HG03095 (cell line): ENCODE measurements at regions not wholly inside any gene's neighbourhood (a gene's known extent, or its start where the extent isn't known, plus 50 kb on each side); places are given as distances from the start of the nearest gene placed in this dataset.
"Not testable (repeated sequence)": the region's sequence is repeated elsewhere in the genome, so short reads cannot be mapped to it uniquely, and the experiment has no call there.

Source experiments
- ATAC-seq: cut with Tn5 transposase; IDR thresholded peaks from one replicate; pipeline ENCODE4 v1.9.1; 2021; ENCODE audit warnings: moderate library complexity; ENCODE audit not compliant: unreplicated experiment

DNA sequence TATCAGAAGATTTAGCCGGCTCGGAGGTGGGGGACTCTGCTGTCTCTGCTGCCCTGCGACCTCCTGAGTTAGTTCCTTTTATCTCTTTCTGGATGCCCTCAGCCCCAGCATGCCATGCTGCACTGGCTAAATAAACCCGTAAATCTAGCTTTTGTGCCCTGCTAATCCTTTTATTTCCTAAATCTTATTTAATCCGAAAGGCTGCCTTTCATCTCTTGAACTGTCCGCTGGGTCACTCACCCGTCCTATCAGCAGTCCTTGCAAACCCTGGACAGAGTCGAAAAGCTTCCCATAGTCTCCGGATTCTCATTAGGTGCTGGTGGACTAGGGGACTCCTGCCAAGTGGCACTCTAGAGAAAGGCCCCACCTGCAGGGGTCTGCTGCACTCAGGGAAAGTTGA, 122.0 kb upstream of the APCDD1 start:
- no peak for ATAC-seq

GRCh38 chr18:10336749-10337350, 117.6 kb upstream of the APCDD1 start:
- ATAC-seq = no peak

GRCh38 chr18:10340821-10341220, 113.6 kb upstream of the APCDD1 start:
- no peak for ATAC-seq

DNA sequence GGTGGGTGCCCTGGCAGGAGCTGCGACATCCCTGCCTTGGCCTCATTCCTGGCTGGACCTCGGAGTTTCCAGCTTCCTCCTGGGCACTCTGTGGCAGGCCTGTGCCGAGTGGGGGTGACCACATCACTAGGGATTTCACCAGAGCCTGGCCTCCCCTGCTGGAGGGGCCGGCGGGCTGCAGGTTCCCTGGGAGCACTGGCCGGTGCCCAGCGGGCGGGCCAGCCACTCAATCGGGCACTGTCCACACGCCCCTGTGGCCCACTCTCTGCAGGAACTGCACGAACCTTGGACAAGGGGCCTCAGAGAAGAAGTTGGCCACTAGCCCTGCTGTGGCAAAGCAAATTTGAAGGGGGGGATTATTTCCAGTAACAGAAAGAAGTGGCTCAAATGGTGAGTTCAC, 110.7 kb upstream of the APCDD1 start:
- no peak for ATAC-seq

DNA sequence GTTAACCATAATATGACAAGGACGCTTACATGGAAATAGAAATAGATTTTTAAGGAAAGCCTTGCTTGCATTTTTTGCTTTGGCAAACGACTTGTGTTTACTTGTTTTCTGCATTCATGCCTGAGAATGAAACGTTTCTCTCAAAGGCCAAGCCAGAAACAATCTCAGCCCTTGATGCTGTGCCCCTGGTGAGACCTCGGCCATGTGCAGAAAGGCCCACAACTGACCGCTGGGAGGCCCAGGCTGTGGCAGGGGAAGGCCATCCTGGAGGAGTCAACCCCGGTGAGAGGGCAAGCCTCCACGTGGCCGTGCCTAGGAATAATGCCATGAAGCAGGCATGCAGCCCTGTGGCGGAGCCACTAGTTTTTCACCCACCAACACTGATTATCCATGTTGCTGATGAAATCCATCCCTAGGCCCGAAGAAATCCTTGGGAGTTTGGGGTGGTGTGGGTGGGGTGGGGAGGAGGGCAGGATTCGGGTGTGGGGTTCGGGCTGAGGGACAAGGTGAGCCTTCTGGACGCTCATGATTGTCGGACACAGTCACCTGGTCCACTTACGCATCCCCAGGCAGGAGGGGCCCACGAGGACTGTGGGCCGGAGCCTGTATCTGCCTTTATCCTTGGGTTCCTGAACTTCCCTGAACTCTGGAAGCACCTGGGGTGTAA, 107.6 kb upstream of the APCDD1 start:
- ATAC-seq = no peak

DNA sequence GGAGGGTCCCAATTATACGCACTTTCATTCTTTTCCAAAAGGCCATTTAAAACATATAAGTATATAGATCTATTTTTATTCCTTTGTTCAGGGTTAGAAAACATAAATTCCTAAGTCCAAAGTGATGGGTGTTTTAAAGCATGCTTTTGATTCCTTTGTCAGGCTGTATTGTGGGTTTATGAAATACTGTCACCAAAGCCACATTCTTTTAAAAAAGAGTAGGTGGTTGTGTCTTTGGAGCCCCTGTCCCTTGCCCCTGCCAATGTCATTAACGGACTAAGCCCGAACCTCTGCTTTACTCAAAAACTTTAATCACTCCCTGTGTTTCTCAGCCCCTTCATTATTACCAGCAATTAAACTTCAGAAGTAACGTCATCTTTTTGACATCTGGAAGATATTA, 104.9 kb upstream of the APCDD1 start:
- no peak for ATAC-seq

- no peak for ATAC-seq
These were observed 103.8 kb upstream of the APCDD1 start for GRCh38 chr18:10350661-10351060.

GRCh38 chr18:10351219-10351818, 103.1 kb upstream of the APCDD1 start:
- ATAC-seq = no peak

DNA sequence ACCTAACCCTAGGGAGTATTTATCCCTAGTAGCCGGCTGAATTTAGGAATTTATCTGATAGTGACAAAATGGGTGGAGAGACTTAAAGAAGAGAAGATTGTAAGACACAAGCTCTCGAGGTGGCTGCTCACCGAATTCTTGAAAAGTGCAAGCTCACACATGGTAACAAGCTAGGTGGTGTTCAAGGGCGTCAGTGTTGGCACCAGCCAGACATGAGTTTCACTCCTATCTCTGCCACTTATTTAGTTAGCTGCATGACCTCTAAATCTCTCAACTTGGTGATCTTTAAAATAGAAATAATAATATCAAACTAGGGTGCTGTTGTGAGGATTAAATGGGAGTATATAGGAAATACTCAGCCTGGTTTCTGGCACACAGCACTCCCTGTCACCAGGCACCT, 102.6 kb upstream of the APCDD1 start:
- ATAC-seq = no peak

DNA sequence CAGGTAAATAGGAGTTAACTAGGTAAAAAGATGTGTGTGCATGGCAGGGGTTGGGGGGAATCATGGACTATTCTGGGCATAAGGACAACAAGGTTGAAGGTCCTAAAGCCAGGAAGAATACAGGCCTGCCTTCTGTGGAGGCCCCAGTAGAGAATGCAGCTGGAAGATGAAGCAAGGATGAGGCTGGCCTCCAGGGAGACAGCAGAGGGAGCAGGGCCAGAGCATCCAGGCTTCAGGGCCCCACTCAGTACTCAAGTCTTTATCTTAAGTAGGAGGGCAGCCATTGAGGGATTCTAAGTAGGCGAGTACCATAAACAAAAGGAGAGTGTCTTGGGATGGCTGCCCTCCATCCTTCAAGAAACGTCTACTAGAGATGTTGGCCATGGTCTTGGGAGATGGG, 101.8 kb upstream of the APCDD1 start:
- no peak for ATAC-seq

DNA sequence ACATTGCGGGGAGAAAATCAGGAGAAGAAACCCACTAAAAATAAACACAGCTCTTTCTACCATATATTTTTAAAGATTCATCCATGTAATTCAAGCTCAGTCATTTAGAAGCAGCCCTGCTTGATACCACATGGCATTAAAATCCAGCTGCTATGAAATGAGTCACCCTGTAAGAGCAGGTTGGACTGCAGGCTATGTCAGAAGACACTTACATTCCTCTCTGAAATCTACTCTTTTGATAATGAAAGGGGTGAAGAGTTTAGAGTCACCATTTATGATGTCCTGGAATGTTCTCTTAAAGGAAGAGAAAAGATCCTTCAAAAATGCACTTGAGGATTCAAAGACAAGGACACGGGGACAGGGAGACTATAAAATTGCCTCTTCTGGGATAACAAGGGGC, 100.6 kb upstream of the APCDD1 start:
- ATAC-seq = no peak

- ATAC-seq = no peak
These were observed 100.1 kb upstream of the APCDD1 start for GRCh38 chr18:10354241-10354811.

DNA sequence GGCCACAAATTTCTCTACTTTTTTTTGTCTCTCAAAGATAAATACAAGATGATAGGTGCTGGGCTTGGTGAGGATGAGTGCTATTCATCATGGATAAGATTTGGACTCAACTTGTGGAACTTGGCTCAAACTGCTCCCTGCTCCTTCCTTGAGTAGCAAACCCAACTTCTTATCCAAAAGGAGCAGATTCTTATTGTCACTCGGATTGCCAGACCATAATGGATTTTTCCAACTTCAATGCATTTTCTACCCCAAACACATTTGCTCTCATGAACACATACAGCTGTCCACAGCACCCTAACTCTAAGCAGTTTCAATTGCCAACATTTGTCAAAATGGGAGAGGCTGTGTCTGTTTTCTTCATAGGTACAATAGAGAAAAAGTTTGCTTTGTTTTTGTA, 99.5 kb upstream of the APCDD1 start:
- no peak for ATAC-seq

- not testable (repeated sequence) for ATAC-seq
These were observed 97.4 kb upstream of the APCDD1 start for GRCh38 chr18:10356999-10357398.

- ATAC-seq = no peak
These were observed 92.8 kb upstream of the APCDD1 start for GRCh38 chr18:10361660-10362059.

GRCh38 chr18:10365021-10365500, 89.4 kb upstream of the APCDD1 start:
- no peak for ATAC-seq

DNA sequence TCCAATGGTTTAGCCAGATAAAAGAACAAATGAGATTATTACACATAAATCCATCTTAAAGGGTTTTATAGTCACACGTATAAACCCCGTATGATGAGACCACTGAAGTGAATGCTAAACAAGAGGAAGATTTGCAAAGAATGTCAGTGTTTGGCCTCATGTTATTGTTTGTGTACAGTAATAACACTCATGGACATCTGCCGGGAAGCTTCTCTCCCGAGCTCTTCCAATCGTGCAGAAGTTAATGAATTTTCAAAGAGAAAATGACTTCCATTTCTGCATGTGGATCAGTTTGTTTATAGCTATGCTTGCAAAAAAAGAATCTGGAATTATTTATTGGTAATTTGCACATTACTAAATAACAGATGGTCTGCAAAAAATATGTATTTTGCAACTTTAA, 88.5 kb upstream of the APCDD1 start:
- no peak for ATAC-seq

DNA sequence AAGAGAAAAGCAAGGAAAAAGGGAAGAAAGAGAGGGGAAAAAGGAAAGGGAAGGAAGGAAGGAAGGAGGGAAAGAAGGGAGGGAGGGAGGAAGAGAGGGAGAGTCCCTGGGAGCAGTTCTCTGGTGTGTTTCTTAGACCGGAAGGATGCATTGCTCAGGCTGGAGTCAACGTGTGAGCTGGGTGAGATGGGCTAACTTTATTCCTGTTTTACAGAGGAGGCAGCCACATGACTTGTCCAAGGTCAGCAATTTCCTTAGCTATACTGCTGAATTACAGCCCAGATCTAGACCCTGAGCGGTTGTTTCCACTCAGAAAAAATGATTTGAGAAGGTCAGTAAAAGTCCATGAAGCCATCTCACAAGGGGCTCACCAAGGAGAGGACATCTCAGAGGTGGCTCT, 86.6 kb upstream of the APCDD1 start:
- ATAC-seq = no peak

- no peak for ATAC-seq
These were observed 85.7 kb upstream of the APCDD1 start for GRCh38 chr18:10368456-10369453.

- ATAC-seq = no peak
These were observed 83.7 kb upstream of the APCDD1 start for GRCh38 chr18:10370716-10371115.

DNA sequence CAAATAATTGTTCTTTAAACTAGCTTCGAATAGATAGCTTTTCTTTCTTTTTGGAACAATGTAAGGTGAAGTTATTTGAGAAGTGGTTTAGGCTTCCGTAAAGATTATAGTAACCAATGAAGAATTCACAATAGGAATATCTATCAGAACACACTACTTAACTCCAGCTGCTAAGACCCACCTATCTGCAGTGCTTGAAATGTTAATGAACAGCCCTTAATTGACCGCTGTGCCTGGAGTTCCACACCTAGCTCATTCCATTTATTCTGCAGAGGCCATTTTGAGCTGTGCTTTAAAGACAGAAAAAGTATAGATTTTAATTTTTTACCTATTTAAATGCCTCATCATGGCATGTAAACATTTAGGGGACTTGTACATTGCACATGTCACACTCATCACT, 83.3 kb upstream of the APCDD1 start:
- no peak for ATAC-seq
